ENCODE measurements at regions not wholly inside any gene's neighbourhood (a gene's known extent, or its start where the extent isn't known, plus 50 kb on each side); places are given as distances from the start of the nearest gene placed in this dataset.
"Not testable (repeated sequence)": the region's sequence is repeated elsewhere in the genome, so short reads cannot be mapped to it uniquely, and the experiment has no call there.

DNA sequence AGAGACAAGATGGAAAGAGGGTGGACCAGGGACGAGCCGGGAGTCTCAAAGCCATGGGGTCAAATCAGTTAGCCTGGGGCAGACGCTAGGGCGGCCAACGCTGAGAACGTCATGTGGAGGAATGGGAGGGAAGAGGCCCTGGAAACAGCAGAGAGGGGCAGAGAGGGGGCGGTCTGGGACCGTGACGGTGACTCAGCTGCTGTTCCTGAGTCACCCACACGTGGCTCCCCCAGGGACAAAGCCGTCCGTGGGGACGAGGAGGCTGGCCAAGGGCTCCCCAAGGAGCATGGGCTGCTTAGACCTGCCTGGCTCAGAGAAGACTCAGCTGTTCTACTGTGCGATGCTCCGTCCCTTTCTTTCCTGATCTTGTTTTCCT lies 108.4 kb upstream of the LRPAP1 start:
- Histone ChIP-seq H3K4me3 (ENCODE audit: low read depth in 1 of 2, low read length in 2 of 2) (no peak overlapping the region), H3K36me3 (ENCODE audit: control insufficient read depth in 1 of 2, insufficient read depth in 2 of 2, low read length in 2 of 2) (no peaks in the 10 kb centered on the region), H3K9ac (ENCODE audit: low read depth in 1 of 2, low read length in 2 of 2) (no peak overlapping the region), H3K9me3 (ENCODE audit: control insufficient read depth in 1 of 2, low read length in 2 of 2) (no peaks in the 10 kb centered on the region), H3K4me1 (ENCODE audit: control insufficient read depth in 1 of 2, insufficient read depth in 2 of 2, low read length in 2 of 2) (no peaks in the 10 kb centered on the region), H3K27me3 (ENCODE audit: control insufficient read depth in 1 of 2, insufficient read depth in 2 of 2, low read length in 2 of 2) (peaks cover 0 to 2% of the 10 kb centered on the region in 2 donors), H3K27ac (ENCODE audit: low read depth, low read length) (no peak overlapping the region)

DNA sequence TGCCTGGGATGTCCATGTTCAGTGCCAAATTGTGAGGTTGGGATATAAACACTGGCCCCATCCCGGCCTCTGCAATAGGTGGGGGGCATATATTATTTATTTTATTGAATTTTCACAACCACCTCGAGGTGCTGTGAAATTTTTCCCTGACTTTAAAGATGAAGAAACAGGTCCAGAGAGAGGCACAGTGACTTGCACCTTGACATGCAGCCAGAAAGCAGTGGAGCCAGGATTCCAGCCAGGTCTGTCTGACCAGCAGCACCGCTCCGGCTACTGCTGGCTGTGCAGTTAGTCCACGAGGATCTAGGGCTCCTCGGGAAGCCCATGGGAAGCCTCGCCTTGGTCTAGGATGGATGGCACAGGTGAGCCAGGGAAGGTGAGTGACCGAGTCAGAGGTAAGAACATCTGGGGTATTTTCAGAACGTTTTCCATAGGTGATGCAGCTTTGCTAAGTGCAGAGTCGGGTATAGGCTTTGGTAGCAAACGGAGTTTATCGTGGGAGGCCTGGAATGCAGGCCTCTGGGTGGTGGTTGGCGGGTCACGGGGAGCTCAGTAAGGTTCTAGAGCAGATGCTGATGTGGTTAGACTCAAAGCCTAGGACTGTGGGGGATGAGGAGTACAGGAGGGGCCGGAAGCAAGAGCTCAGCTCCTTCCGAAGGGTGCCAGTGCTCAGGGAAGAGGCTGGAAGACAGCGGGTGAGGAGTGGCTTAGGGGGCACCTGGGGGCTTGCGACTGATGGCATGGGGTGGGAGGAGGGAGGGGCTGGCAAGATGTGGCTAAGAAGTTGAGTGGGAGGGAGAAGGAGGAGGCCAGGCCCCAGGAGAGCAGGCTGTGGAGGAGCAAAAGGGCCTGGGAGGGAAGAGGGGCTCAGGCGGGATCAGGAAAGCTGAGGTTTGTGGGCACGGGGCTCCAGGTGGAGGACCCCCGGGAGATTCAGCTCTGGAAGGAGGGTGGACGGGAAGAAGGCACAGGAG lies 107.7 kb upstream of the LRPAP1 start:
- no peak overlapping the region for H3K27ac ChIP-seq (ENCODE audit: low read depth, low read length)
- H3K36me3 ChIP-seq (ENCODE audit: control insufficient read depth in 1 of 2, insufficient read depth in 2 of 2, low read length in 2 of 2) = no peaks in the 10 kb centered on the region
- H3K4me3 ChIP-seq (ENCODE audit: low read depth in 1 of 2, low read length in 2 of 2) = no peak overlapping the region
- no peaks in the 10 kb centered on the region for H3K9me3 ChIP-seq (ENCODE audit: control insufficient read depth in 1 of 2, low read length in 2 of 2)
- no peaks in the 10 kb centered on the region for H3K27me3 ChIP-seq (ENCODE audit: control insufficient read depth in 1 of 2, insufficient read depth in 2 of 2, low read length in 2 of 2)
- H3K9ac ChIP-seq (ENCODE audit: low read depth in 1 of 2, low read length in 2 of 2) = no peak overlapping the region
- H3K4me1 ChIP-seq (ENCODE audit: control insufficient read depth in 1 of 2, insufficient read depth in 2 of 2, low read length in 2 of 2) = no peaks in the 10 kb centered on the region

DNA sequence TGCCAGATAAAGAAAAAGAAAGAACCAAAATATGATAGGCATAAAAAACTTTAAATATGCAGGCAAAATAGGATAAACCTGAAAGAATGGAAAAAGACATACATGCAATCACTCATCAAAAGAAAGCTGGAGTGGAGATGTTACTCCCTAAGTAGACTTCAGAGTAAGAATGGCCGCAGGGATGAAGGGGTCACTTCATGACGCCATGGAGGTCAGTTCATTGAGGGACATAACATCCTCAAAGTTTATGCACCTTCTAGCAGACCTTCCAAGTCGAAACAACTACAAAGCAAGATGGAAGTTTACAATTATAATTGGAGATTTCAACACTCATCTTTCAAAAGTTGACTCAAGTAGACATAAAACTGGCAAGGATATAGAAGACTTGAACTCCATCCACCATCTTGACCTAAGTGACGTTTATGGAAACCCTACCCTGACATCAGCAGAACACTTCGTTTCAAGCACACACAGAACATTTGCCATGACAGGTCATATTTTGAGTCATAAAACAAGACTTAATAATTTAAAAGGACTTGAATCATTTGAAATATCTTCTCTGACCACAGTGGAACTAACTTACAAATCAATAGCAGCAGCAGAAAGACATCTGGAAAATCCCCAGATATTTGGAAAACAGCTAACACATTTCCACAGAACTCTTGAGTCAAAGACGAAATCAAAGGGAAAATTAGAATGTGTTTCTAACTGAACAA lies 106.0 kb upstream of the LRPAP1 start:
- no peaks in the 10 kb centered on the region for H3K9me3 ChIP-seq (ENCODE audit: control insufficient read depth in 1 of 2, low read length in 2 of 2)
- H3K9ac ChIP-seq (ENCODE audit: low read depth in 1 of 2, low read length in 2 of 2) = no peak overlapping the region
- H3K27me3 ChIP-seq (ENCODE audit: control insufficient read depth in 1 of 2, insufficient read depth in 2 of 2, low read length in 2 of 2) = no peaks in the 10 kb centered on the region
- H3K36me3 ChIP-seq (ENCODE audit: control insufficient read depth in 1 of 2, insufficient read depth in 2 of 2, low read length in 2 of 2) = no peaks in the 10 kb centered on the region
- no peak overlapping the region for H3K4me3 ChIP-seq (ENCODE audit: low read depth in 1 of 2, low read length in 2 of 2)
- no peak overlapping the region for H3K27ac ChIP-seq (ENCODE audit: low read depth, low read length)
- H3K4me1 ChIP-seq (ENCODE audit: control insufficient read depth in 1 of 2, insufficient read depth in 2 of 2, low read length in 2 of 2) = no peaks in the 10 kb centered on the region

DNA sequence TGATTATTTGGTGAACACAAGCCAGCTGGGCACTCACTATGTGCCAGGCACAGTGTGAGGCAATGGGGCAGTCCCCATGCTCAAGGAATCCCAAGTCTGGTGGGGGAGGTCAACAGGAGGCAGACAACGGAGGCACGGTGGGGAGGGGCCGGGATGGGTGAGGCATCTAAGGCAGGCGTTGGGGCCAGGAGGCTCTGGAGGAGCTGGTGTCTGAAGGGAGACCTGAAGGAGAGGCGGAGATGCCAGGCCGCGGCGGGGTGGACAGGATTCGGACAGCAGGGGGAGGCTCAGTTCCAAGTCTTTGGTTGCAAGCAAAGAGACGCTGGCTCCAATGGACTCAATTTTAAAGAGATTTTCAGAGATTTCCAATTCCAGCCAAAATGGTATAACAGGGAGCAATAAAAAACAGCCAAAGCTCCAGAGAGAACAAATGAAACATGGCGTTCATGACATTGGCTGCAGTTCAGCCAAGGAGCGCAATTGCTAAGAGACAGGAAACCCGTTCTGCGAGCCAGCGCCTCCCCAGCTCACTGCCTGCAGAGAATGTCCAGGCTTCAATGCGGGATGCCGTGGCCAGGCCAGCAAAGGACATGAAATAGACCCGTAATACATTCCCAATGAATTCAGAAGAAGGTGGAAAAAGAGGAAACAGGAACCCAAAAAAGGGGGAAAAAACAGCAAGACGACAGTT lies 105.2 kb upstream of the LRPAP1 start:
- H3K36me3 ChIP-seq (ENCODE audit: control insufficient read depth in 1 of 2, insufficient read depth in 2 of 2, low read length in 2 of 2) = no peaks in the 10 kb centered on the region
- H3K27ac ChIP-seq (ENCODE audit: low read depth, low read length) = no peak overlapping the region
- no peaks in the 10 kb centered on the region for H3K9me3 ChIP-seq (ENCODE audit: control insufficient read depth in 1 of 2, low read length in 2 of 2)
- H3K27me3 ChIP-seq (ENCODE audit: control insufficient read depth in 1 of 2, insufficient read depth in 2 of 2, low read length in 2 of 2) = no peaks in the 10 kb centered on the region
- H3K9ac ChIP-seq (ENCODE audit: low read depth in 1 of 2, low read length in 2 of 2) = no peak overlapping the region
- no peaks in the 10 kb centered on the region for H3K4me1 ChIP-seq (ENCODE audit: control insufficient read depth in 1 of 2, insufficient read depth in 2 of 2, low read length in 2 of 2)
- no peak overlapping the region for H3K4me3 ChIP-seq (ENCODE audit: low read depth in 1 of 2, low read length in 2 of 2)

DNA sequence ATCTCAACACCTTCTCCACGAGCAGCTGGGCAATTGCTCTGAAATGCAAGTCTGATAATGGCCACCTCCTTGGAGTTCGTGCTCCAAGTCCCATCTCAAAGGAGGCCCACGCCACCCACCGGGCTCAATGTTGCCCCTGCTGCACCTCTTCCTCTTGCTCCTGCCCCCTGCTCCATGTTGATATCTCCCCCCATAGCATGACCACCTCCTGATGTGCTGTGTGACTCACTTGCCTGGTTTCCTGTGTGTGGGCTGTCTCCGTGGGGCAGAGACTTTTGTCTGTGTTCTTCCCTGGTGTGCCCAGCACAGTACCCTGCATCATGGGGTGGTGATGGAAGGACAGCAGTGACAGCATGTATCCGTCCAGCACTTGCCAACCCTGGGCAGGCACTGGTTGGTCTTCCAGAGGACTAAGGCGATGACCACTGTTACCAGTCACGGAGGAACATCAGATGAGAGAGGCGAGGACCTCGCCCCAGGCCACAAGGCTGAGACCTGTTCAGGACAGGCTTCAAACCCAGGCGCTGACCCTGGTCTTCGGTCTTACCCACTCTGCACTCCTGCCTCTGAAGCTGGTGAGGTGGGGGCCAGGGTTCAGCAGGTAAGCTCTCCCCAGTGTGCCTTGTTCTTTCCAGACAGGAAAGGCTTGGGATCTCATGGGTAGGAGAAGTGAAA lies 104.6 kb upstream of the LRPAP1 start:
- H3K4me1 ChIP-seq (ENCODE audit: control insufficient read depth in 1 of 2, insufficient read depth in 2 of 2, low read length in 2 of 2) = no peaks in the 10 kb centered on the region
- no peak overlapping the region for H3K9ac ChIP-seq (ENCODE audit: low read depth in 1 of 2, low read length in 2 of 2)
- no peaks in the 10 kb centered on the region for H3K9me3 ChIP-seq (ENCODE audit: control insufficient read depth in 1 of 2, low read length in 2 of 2)
- H3K36me3 ChIP-seq (ENCODE audit: control insufficient read depth in 1 of 2, insufficient read depth in 2 of 2, low read length in 2 of 2) = no peaks in the 10 kb centered on the region
- no peak overlapping the region for H3K4me3 ChIP-seq (ENCODE audit: low read depth in 1 of 2, low read length in 2 of 2)
- no peaks in the 10 kb centered on the region for H3K27me3 ChIP-seq (ENCODE audit: control insufficient read depth in 1 of 2, insufficient read depth in 2 of 2, low read length in 2 of 2)
- no peak overlapping the region for H3K27ac ChIP-seq (ENCODE audit: low read depth, low read length)

DNA sequence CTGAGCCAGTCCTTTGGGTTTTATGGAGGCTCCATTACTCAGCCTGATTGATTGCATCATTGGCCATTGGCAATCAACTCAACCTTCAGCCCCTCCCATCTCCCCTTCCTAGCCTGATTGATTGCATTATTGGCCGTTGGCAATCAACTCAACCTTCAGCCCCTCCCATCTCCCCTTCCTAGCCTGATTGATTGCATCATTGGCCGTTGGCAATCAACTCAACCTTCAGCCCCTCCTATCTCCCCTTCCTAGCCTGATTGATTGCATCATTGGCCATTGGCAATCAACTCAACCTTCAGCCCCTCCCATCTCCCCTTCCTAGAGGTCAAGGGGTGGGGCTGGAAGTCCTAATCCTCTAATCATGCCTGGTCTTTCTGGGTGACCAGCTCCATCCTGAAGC lies 103.8 kb upstream of the LRPAP1 start:
- not testable (repeated sequence) for H3K4me3 ChIP-seq (ENCODE audit: low read depth in 1 of 2, low read length in 2 of 2); H3K9ac ChIP-seq (ENCODE audit: low read depth in 1 of 2, low read length in 2 of 2); H3K9me3 ChIP-seq (ENCODE audit: control insufficient read depth in 1 of 2, low read length in 2 of 2); H3K4me1 ChIP-seq (ENCODE audit: control insufficient read depth in 1 of 2, insufficient read depth in 2 of 2, low read length in 2 of 2); H3K27me3 ChIP-seq (ENCODE audit: control insufficient read depth in 1 of 2, insufficient read depth in 2 of 2, low read length in 2 of 2); H3K27ac ChIP-seq (ENCODE audit: low read depth, low read length); H3K36me3 ChIP-seq (ENCODE audit: control insufficient read depth in 1 of 2, insufficient read depth in 2 of 2, low read length in 2 of 2)

DNA sequence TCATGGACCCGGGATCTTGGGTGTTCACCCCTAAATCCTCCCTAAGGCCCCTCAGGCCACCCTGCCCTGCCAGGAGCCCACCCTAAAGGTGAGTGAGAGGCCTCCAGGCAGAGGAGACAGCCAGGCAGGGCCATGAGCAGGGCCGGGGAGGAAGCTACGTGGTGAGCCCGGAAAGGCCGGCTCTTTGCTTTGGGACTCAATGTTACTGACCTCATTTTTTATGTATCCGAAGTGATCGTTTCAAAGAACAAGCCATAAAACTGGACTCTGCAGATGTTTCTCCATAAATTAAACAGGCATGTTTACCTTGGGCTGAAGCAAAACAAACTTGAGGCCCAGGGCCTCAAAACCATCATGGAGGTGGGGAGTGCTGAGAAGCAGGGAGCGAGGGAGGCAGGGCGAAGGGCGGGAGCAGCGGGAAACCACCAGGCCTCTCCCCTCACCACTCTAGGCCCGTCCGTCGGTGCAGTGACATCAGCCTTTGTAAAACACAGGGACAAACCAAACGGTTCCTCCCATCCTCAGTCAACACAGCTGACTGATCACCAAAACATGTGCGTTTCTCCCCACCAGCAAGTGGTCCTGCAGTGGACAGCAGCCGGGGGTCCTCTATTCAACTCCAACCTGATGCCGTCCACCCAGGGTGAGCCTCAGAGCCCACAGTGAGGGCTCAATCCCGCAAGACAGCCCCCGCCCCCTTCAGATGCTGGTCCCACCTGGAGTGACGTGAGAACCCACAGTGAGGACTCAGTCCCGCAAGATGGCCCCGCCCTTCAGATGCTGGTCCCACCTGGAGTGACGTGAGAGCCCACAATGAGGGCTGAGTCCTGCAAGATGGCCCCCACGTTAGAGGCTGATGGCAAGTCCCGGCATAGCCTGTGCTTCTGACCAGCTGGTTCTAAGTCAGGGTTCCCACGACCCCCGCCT lies 102.9 kb upstream of the LRPAP1 start:
- H3K4me3 ChIP-seq (ENCODE audit: low read depth in 1 of 2, low read length in 2 of 2) = no peak overlapping the region
- H3K27me3 ChIP-seq (ENCODE audit: control insufficient read depth in 1 of 2, insufficient read depth in 2 of 2, low read length in 2 of 2) = no peaks in the 10 kb centered on the region
- H3K36me3 ChIP-seq (ENCODE audit: control insufficient read depth in 1 of 2, insufficient read depth in 2 of 2, low read length in 2 of 2) = no peaks in the 10 kb centered on the region
- no peaks in the 10 kb centered on the region for H3K4me1 ChIP-seq (ENCODE audit: control insufficient read depth in 1 of 2, insufficient read depth in 2 of 2, low read length in 2 of 2)
- H3K9me3 ChIP-seq (ENCODE audit: control insufficient read depth in 1 of 2, low read length in 2 of 2) = no peaks in the 10 kb centered on the region
- H3K27ac ChIP-seq (ENCODE audit: low read depth, low read length) = no peak overlapping the region
- H3K9ac ChIP-seq (ENCODE audit: low read depth in 1 of 2, low read length in 2 of 2) = no peak overlapping the region

DNA sequence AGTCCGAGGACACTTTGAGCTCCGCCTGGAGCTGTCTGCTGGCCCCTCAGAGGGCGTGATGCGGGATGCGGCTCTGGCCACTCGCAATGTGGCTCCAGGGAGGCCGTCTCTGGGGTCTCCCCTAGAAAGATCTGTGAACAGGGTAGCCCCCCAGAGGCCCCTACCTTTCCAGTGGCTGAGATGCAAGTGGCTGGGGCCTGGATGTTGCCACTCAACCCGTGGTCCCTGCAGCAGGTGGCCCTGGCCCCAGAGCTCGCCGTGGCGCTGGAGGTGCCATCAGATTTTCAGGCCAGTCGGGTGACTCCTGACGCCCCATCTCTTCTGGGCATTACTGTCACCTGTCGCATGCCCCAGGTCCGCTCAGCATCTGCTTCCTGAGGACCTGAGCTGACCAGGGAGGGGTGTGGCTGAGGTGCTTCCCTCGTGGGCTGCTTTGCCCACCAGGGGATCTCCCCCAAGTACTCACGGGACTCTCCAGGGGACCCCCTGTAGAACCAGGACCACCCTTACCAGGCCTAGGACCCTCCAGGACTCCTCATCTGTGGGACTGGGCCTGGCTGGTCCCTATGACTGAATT lies 102.1 kb upstream of the LRPAP1 start:
- Histone ChIP-seq H3K9me3 (ENCODE audit: control insufficient read depth in 1 of 2, low read length in 2 of 2) (no peaks in the 10 kb centered on the region), H3K4me3 (ENCODE audit: low read depth in 1 of 2, low read length in 2 of 2) (no peak overlapping the region), H3K36me3 (ENCODE audit: control insufficient read depth in 1 of 2, insufficient read depth in 2 of 2, low read length in 2 of 2) (no peaks in the 10 kb centered on the region), H3K27ac (ENCODE audit: low read depth, low read length) (no peak overlapping the region), H3K27me3 (ENCODE audit: control insufficient read depth in 1 of 2, insufficient read depth in 2 of 2, low read length in 2 of 2) (no peaks in the 10 kb centered on the region), H3K4me1 (ENCODE audit: control insufficient read depth in 1 of 2, insufficient read depth in 2 of 2, low read length in 2 of 2) (no peaks in the 10 kb centered on the region), H3K9ac (ENCODE audit: low read depth in 1 of 2, low read length in 2 of 2) (no peak overlapping the region)

DNA sequence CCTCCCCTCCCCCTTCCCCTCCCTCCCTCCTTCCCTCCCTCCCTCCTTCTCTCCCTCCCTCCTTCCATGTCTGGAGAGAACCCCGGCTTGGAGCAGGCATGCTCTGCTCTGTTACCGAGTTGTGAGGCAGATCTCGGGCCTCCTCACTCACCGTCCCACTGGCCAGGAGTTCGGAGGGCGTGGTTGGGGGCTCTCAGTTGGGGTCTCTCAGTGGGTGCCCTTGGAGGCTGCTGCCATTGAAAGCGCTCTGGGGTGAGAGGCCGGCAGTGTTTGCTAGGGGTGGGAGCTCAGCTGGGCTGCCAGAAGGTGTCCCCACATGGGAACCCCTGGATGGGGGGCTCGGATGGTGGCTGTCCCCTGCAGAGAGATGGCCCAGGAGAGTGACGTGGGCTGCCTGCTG lies 101.1 kb upstream of the LRPAP1 start:
- not testable (repeated sequence) for H3K4me1 ChIP-seq (ENCODE audit: control insufficient read depth in 1 of 2, insufficient read depth in 2 of 2, low read length in 2 of 2); H3K36me3 ChIP-seq (ENCODE audit: control insufficient read depth in 1 of 2, insufficient read depth in 2 of 2, low read length in 2 of 2); H3K9ac ChIP-seq (ENCODE audit: low read depth in 1 of 2, low read length in 2 of 2); H3K27ac ChIP-seq (ENCODE audit: low read depth, low read length); H3K4me3 ChIP-seq (ENCODE audit: low read depth in 1 of 2, low read length in 2 of 2); H3K27me3 ChIP-seq (ENCODE audit: control insufficient read depth in 1 of 2, insufficient read depth in 2 of 2, low read length in 2 of 2); H3K9me3 ChIP-seq (ENCODE audit: control insufficient read depth in 1 of 2, low read length in 2 of 2)

Measured in duodenal mucosa (tissue), 2 donors.